Activated naive CD4-positive, alpha-beta T cell treated with anti-CD3 and anti-CD28 coated beads, Interleukin-2, amount 50 U/mL, for 72 hours (primary cell): ENCODE measurements at regions not wholly inside any gene's neighbourhood (a gene's known extent, or its start where the extent isn't known, plus 50 kb on each side); places are given as distances from the start of the nearest gene placed in this dataset.

Source experiments
- ATAC-seq, 2 donors: fragments of 150-1000 bp; cut with Tn5 transposase; 2 replicates each; pipeline ENCODE4 v1.10.0; 2021; ENCODE audit warnings: mild to moderate bottlenecking in 2 of 2, moderate library complexity in 2 of 2
- DNase-seq, 2 donors: peaks; one replicate each; pipeline ENCODE4 v3.0.0; 2021 to 2022; ENCODE audit warnings: low spot score in 2 of 2
- H3K27ac Mint-ChIP-seq, 2 donors: one replicate each; pipeline ENCODE4 v1.8.0; 2022; ENCODE audit warnings: mild to moderate bottlenecking in 2 of 2, mixed read lengths in 2 of 2
- H3K36me3 Mint-ChIP-seq, 2 donors: one replicate each; pipeline ENCODE4 v1.8.0; 2022; ENCODE audit warnings: mixed read lengths in 2 of 2
- H3K9me3 Mint-ChIP-seq, 2 donors: one replicate each; pipeline ENCODE4 v1.8.0; 2022; ENCODE audit warnings: mixed read lengths in 2 of 2

DNA sequence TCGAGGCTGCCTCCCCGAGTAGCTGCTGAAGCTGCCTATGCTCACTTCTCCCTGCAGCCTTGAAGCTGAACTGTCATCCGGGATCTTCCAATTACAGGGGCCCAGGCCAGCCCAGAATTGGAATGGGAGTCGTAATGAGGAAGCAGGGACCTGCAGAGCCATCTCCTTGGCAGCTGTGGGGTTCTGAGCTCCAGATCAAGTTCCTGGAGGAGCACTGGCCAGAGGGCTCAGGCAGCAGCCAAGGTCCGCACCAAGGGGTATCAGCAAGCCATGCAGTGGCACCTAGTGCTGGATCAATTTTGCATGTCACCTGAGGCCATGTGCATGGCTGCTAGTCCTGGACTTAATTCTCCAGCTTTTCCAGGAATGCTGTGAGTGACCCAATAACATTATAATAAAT lies 163.2 kb upstream of the TSHZ2 start:
- H3K36me3 Mint-ChIP-seq = peaks cover 0 to 16% of the 10 kb centered on the region in 2 donors
- H3K9me3 Mint-ChIP-seq = peaks cover 4 to 10% of the 10 kb centered on the region in 2 donors
- no peak for ATAC-seq
- no peak overlapping the region for H3K27ac Mint-ChIP-seq
- no peak for DNase-seq

DNA sequence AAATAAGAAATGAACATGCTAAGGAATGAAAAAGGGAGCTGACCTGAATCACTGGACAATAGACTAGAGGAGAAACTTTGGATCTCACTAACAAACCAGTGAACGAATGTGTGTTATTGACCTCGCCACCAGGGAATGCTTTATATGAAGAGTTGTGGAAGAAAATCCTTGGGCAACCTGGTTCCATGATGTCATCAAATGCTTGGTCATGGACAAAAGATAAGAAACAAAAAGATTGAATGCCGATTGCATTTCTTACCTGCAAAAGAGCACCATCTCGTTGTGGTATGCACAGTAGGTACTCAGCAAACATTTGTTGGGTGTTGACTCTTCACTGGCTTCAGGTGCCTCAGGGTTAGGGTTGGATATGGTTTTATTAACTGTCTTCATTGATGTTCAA lies 165.2 kb upstream of the TSHZ2 start:
- H3K27ac Mint-ChIP-seq = no peak overlapping the region
- peaks cover 0 to 4% of the 10 kb centered on the region in 2 donors for H3K9me3 Mint-ChIP-seq
- peaks cover 0 to 7% of the 10 kb centered on the region in 2 donors for H3K36me3 Mint-ChIP-seq
- DNase-seq = no peak
- ATAC-seq = no peak

DNA sequence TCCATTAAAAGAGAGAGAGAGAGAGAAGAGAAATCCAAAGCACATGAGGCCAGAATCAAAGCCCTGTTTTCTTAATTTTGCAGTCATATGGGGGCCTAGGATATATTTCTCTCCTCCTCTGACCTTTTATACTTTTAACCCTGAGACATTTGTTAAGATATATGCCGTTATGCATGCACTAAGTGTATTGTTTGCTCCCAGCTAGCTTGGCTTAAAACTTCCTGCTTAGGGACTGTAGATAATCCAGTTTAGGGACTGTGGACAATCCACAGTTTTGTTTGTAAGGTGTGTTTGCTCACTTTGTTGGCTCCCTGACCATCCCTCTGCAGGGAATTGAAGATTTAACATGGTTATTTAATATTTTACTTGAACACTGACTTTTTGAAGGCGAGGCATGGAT lies 166.3 kb upstream of the TSHZ2 start:
- H3K9me3 Mint-ChIP-seq = peaks cover 0 to 4% of the 10 kb centered on the region in 2 donors
- ATAC-seq (no peak), DNase-seq (no peak)
- no peak overlapping the region for H3K27ac Mint-ChIP-seq
- H3K36me3 Mint-ChIP-seq = no peaks in the 10 kb centered on the region

DNA sequence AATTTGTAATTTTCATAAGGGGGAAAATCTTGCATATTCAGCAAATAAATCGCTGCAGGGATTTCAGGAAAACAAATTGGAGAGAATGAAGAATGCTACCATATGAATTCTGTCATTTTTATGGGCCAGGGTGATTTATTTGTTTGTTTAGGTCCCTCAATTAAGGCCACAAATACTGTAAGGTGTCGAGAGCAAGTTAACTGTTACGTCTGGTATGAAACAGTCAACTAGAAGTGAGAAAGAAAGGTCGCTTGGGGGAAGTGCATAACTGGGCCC lies 166.9 kb upstream of the TSHZ2 start:
- peaks cover 0 to 4% of the 10 kb centered on the region in 2 donors for H3K9me3 Mint-ChIP-seq

DNA sequence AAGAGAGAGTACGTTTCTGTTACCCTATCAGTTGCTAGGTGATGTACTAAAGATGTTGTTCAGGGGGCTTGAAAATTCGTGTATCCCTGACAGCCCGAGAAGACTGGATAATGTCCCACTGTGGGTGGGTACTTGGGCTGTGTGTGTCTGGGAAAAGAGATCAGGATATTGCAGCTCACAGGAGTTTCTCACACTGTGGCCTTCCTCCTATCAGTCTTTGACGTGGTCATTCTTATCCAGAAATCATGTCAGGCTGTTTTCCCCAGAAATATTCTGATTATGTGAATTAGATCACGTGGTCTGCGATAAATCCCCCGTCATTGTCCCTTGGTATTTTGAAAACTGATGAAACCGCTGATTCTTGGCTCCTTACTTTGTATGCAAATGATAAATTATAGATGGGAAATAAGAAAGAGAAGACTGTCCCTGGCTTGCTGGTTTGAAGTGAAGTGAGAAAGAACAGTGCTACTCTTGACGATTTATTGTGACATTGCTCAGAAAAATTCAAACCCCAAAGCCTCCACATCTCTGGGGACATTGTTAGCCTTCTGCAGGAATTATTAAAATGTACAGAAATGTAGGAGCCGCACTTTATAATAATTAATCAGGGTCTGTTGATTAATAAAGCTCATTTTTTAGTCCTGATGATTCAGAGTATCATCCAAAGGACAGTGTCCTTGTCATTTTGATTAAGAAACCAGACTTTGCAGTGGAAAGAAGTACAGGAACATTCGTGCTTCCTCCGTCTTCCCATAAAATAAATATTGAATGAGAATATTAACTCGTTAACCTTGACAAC lies 167.5 kb upstream of the TSHZ2 start:
- no peak for ATAC-seq
- Mint-ChIP-seq H3K27ac (no peak overlapping the region), H3K36me3 (no peaks in the 10 kb centered on the region), H3K9me3 (peaks cover 0 to 4% of the 10 kb centered on the region in 2 donors)
- no peak for DNase-seq

More for the DNA sequence above, 166.9 kb upstream of the TSHZ2 start:
- no peak overlapping the region for H3K27ac Mint-ChIP-seq
- DNase-seq = no peak
- no peaks in the 10 kb centered on the region for H3K36me3 Mint-ChIP-seq
- ATAC-seq = no peak

DNA sequence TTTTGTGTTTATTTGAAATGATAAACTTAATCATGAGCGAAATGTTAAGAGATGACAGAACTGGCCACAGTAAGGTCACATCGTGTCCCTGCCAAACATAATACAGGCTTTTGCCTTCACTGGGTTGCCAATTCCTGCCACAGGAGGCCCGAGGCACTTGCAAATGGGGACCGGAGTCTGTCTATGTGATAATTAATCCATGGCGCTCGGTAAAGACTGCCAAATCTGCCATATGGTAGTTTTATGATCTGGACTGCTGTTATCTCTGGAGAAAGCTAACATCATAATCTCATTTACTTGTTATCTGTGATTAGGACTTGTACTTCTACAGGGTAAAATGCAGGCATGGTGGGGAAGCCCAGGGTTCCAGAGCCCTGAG lies 170.5 kb upstream of the TSHZ2 start:
- ATAC-seq = no peak
- no peak for DNase-seq
- H3K27ac Mint-ChIP-seq = no peak overlapping the region
- peaks cover 2 to 3% of the 10 kb centered on the region in 2 donors for H3K9me3 Mint-ChIP-seq
- peaks cover 0 to 8% of the 10 kb centered on the region in 2 donors for H3K36me3 Mint-ChIP-seq

DNA sequence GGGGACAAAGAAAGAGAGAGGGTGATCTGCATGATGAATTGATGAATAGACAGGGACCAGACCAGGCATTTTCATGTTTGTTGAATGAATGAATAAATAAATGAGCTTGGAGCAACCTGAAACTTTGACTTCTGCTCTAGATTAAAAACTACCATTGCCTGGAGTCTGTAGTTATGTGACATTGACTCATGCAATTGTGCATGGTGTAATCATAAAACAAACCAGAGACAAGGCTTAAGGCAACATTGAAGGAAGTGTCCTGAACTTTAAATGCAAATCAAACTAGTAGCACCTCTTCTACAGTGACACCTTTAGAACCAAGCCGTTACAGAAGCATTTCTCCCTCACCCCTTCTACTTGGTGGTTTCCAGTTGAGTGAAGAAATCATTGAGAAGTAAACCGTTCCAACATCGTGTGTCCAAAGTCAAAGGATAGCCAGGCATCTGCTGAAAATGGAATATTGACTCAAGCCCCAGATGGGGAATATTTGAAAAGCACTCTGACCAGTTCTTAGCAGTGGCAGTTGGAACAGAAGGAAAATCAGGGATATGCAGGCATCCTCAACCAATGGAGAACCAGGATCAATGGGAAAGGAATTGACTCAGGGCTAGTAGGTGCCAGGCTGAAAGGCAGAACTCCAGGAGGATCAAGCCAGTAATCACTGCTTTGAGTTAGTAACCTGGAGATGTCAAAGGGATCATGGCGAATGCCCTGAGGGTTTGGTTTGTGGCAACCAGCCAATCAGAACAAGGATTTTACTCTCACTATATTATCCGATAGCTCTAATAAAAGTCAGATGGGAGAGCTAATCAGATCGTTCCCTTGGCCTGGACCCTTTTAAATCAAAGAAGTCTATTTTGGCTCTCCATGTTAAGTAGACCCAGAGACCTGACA lies 171.2 kb upstream of the TSHZ2 start:
- Mint-ChIP-seq H3K36me3 (peaks cover 0 to 11% of the 10 kb centered on the region in 2 donors), H3K27ac (no peak overlapping the region), H3K9me3 (peaks cover 0 to 4% of the 10 kb centered on the region in 2 donors)
- no peak for ATAC-seq
- no peak for DNase-seq

DNA sequence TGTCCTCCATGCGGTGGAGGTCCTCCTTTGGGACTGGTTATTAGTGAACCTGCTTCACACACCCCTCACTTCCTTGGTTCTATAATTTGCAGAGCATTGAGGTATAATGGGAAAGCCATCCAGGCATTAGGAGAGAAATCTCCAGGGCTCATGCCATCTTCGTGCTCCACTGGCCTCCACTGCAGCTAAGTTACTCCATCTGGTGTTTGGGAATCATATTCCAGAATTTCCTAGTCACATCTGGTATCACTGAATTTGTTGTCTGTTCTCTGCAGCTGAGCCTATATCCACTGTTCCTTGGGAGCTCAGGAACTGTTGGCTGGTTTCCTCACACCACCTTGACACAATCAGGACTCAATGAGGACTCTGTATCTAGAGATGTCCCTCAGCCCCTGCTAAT lies 173.0 kb upstream of the TSHZ2 start:
- DNase-seq = no peak
- no peak for ATAC-seq
- Mint-ChIP-seq H3K9me3 (peaks cover 0 to 4% of the 10 kb centered on the region in 2 donors), H3K27ac (no peak overlapping the region), H3K36me3 (peaks cover 0 to 11% of the 10 kb centered on the region in 2 donors)

DNA sequence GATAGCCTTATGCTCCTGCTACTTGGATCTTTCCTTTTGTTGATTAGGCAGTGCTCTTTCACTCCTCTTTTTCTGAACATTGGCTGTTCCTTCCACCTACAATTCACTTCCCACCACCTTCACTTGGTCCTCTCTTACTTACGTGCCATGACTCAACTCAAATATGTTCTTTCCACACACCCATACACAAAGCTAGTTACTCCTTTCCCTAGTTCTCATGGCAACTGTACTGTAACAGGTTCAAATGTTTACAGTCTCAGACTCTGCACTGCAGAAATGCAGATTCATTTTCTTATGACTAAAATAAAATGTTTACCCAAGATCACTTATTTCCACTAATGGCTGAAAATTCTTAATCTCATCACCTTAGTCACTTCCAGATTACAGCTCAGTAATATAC lies 174.0 kb upstream of the TSHZ2 start:
- no peak for DNase-seq
- ATAC-seq = no peak
- Mint-ChIP-seq H3K36me3 (peaks cover 0 to 11% of the 10 kb centered on the region in 2 donors), H3K27ac (no peak overlapping the region), H3K9me3 (peaks cover 0 to 4% of the 10 kb centered on the region in 2 donors)

DNA sequence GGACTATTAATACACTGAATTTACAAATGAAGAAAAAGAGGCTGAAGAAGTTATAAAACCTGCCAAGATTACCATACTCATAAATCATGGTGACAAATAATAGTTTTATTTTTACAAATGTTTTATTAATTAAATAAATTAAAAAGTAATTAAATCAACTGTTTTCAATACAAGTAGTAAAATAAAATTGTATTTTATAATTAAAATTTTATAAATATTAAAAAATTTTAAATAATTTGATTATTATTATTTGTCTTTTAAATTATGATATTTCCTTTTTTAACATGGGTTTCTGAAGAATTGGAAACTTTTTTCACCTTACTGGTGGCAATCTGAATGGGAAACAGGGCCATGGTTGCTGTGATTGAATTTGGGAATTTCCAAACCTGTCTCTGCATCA lies 177.3 kb upstream of the TSHZ2 start:
- DNase-seq (no peak), ATAC-seq (no peak)
- Mint-ChIP-seq H3K27ac (no peak overlapping the region), H3K36me3 (peaks cover 0 to 11% of the 10 kb centered on the region in 2 donors), H3K9me3 (peaks cover 0 to 4% of the 10 kb centered on the region in 2 donors)

DNA sequence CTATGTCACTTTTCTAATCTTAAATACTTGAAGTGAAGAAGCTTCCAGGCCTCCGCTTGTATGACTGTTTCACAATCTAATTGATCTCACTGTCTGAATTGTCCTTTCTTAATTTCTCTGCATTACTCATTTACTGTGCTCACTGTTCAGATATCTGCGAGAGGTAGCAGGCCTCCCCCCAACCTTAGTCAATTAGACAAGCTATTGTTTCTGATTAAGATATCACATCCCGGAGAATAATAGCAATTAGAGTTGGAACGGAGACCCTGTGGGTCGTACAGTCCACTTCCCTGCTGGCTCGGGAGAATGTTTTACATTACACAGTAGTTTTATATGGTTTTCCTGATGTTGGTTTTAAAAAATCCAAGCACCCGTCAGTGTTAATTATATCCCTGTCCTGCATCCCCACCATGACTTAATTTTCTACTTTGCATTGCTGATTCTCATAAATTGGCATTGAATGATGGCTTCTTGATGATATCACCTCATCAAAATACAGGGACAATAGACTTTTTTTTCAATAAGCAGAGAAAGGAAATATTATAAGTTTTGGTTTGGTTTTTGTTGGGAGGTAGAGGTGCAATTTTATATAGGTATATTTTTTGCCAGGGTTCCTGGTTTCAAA lies 178.7 kb upstream of the TSHZ2 start:
- peaks cover 0 to 4% of the 10 kb centered on the region in 2 donors for H3K9me3 Mint-ChIP-seq
- peaks cover 0 to 11% of the 10 kb centered on the region in 2 donors for H3K36me3 Mint-ChIP-seq

DNA sequence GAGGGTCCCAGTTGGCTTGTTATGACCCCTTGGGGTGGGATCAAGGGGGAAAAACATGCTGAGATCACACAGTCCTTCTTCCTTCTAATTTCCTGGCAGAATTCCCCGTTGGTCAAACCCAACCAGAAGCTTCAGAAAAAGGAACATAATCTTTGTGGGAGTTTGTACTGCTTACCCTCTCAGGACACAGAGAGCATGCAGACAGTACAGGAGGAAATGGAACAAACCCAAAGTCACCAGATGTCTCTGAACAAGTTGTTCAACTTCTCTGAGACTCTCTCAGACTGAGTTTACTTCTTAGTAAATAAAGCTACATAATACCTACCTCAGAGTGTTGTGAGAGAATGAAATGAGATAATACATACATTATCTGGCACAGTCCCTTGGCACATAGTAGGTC lies 181.1 kb upstream of the TSHZ2 start:
- Mint-ChIP-seq H3K36me3 (no peaks in the 10 kb centered on the region), H3K9me3 (no peaks in the 10 kb centered on the region), H3K27ac (no peak overlapping the region)
- no peak for ATAC-seq
- DNase-seq = no peak

More for the DNA sequence above, 178.7 kb upstream of the TSHZ2 start:
- no peak for DNase-seq
- ATAC-seq = no peak
- no peak overlapping the region for H3K27ac Mint-ChIP-seq

DNA sequence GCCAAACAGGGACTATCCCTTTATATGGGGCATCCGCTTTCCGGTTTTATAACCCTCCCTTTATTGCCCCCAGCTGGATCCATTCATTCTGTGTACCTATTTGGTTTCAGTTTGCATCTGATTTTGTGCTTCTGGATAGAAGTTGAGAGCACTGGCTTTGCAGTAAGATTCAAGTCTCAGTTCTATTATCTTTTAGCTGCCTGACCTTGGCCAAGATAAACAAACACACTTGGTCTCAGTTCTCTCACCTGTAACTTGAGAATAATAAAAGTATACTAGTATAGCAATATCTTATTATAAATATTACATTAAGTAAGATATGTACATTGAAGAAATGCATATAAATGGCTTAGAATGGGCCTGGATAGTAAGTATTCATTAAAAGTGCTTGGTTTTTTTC lies 182.4 kb upstream of the TSHZ2 start:
- ATAC-seq = no peak
- H3K36me3 Mint-ChIP-seq = peaks cover 0 to 1% of the 10 kb centered on the region in 2 donors
- DNase-seq = no peak
- H3K27ac Mint-ChIP-seq = no peak overlapping the region
- no peaks in the 10 kb centered on the region for H3K9me3 Mint-ChIP-seq

DNA sequence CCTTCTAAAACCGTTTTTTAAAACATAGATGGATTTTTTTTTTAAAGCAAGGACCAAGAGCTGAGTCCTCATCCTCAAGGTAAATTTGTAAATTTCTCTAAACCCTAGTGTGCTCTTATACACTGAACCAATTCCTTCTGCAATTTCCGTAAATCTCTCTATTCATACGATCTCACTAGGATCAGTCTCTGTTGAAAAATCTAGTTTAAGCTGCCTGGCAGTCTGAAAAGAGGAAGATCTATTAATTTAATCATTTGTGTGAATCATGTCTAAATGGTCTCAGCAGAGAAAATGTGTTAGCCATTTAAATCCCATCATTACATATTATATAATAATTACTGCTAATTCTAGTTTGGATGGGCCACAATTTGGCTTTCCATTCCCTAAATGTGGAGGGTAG lies 184.2 kb upstream of the TSHZ2 start:
- no peak for ATAC-seq
- Mint-ChIP-seq H3K36me3 (peaks cover 0 to 8% of the 10 kb centered on the region in 2 donors), H3K27ac (no peak overlapping the region), H3K9me3 (no peaks in the 10 kb centered on the region)
- DNase-seq = no peak

DNA sequence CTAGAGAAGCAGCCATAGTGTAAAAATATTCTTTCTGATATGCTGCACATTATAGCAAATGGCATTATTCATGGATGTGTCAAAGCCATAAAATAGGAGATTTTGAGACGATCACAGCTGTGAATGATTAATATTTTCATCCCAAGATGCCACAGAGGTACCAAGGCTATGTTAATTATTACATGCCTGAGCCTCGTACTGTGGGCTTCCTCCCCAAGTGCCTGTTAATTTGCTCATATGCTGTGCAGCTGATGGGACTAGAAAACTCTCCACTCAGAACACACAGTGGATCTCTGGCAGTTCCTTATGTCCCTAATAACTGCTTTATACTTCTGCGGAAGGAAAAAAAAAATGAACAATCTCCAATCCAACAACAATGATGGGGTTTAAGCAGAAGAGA lies 184.9 kb upstream of the TSHZ2 start:
- no peak overlapping the region for H3K27ac Mint-ChIP-seq
- DNase-seq (no peak), ATAC-seq (no peak)
- H3K36me3 Mint-ChIP-seq = peaks cover 0 to 8% of the 10 kb centered on the region in 2 donors
- H3K9me3 Mint-ChIP-seq = no peaks in the 10 kb centered on the region

DNA sequence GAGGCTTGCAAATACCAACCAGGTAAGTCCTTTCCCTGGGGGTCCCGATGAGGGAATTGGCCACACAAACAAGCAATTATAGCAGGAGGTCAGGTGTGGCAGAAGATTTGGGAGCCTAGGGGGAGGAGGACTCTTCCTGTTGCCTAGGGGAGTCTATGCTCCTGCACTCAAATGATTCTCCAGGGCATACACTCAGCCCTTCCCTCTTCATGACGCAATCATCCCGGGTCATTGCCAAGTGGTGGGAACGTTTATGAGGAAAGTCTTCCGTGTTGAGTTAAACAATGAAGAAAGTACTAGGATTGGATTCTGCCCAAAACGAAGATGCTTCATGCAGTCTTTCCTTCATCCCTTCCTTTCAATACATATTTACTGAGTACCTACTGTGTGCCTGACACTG lies 186.5 kb upstream of the TSHZ2 start:
- Mint-ChIP-seq H3K36me3 (peaks cover 0 to 8% of the 10 kb centered on the region in 2 donors), H3K27ac (no peak overlapping the region), H3K9me3 (no peaks in the 10 kb centered on the region)
- ATAC-seq = no peak
- DNase-seq = no peak

DNA sequence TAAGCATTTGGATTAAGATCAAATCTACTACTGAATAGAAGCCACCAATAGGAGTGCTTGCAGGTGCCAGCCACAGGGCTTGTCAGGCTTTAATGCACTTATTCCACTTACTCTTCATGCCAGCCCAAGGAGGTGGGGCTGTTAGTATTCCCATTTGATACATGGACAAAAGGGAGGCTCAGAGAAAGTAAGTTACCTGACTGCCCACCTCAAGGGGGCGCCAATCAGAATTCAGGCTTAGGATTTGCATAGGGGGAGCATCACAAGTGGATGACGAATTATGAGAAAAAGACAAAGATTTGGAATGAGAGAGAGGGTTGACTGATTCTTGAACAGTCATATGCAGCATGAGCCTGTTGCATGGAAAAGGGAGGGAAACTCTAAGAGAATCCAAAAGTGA lies 188.4 kb upstream of the TSHZ2 start:
- ATAC-seq = peak; percentile 41 to 48
- peak in 1 of 2 donors; percentile 34 for DNase-seq
- Mint-ChIP-seq H3K36me3 (peaks cover 0 to 8% of the 10 kb centered on the region in 2 donors), H3K27ac (no peak overlapping the region), H3K9me3 (no peaks in the 10 kb centered on the region)
